H9 (cell line): ENCODE measurements at regions not wholly inside any gene's neighbourhood (a gene's known extent, or its start where the extent isn't known, plus 50 kb on each side); places are given as distances from the start of the nearest gene placed in this dataset.

Source experiments
- DNase-seq: peaks from one replicate; pipeline ENCODE4 v3.0.0-alpha.2; 2017
- H2AFZ ChIP-seq: one replicate; pipeline ENCODE4 v1.6.1; 2013; ENCODE audit warnings: mild to moderate bottlenecking, low read length, control low read depth, moderate library complexity
- H2AK5ac ChIP-seq: 2 replicates; pipeline ENCODE4 v1.6.1; 2013; ENCODE audit warnings: low read length, control low read depth, mixed read lengths; ENCODE audit not compliant: insufficient read length
- H2BK120ac ChIP-seq: one replicate; pipeline ENCODE4 v1.6.1; 2013; ENCODE audit warnings: low read depth, mild to moderate bottlenecking, low read length, control low read depth, inconsistent platforms; ENCODE audit not compliant: poor library complexity, severe bottlenecking
- H2BK12ac ChIP-seq: 2 replicates; pipeline ENCODE4 v1.6.1; 2013; ENCODE audit warnings: low read length, control low read depth, mixed read lengths, low read depth; ENCODE audit not compliant: insufficient read length
- H2BK15ac ChIP-seq: 2 replicates; pipeline ENCODE4 v1.6.1; 2013; ENCODE audit warnings: low read depth, low read length, control low read depth
- H2BK20ac ChIP-seq: one replicate; pipeline ENCODE4 v1.6.1; 2013; ENCODE audit warnings: low read depth, mild to moderate bottlenecking, low read length, control low read depth, inconsistent platforms; ENCODE audit not compliant: poor library complexity, severe bottlenecking
- H2BK5ac ChIP-seq: 2 replicates; pipeline ENCODE4 v1.6.1; 2013; ENCODE audit warnings: low read length, control low read depth, mixed read lengths; ENCODE audit not compliant: insufficient read length
- H3K14ac ChIP-seq: 2 replicates; pipeline ENCODE4 v1.6.1; 2013; ENCODE audit warnings: low read length, control low read depth; ENCODE audit not compliant: insufficient read depth
- H3K18ac ChIP-seq: 2 replicates; pipeline ENCODE4 v1.6.1; 2013; ENCODE audit warnings: low read depth, mild to moderate bottlenecking, mixed read lengths, low read length, control low read depth; ENCODE audit not compliant: insufficient read length
- H3K23ac ChIP-seq: 2 replicates; pipeline ENCODE4 v1.6.1; 2013; ENCODE audit warnings: low read length, control low read depth, mixed read lengths, low read depth; ENCODE audit not compliant: insufficient read length
- H3K23me2 ChIP-seq: 2 replicates; pipeline ENCODE4 v1.6.1; 2013; ENCODE audit warnings: low read depth, mild to moderate bottlenecking, mixed read lengths, low read length, control low read depth; ENCODE audit not compliant: insufficient read length, poor library complexity, severe bottlenecking
- H3K27ac ChIP-seq: 2 replicates; pipeline ENCODE4 v1.5.1; 2013; ENCODE audit warnings: low read length, control low read depth, mixed read lengths, low read depth; ENCODE audit not compliant: insufficient read length
- H3K27me3 ChIP-seq: 2 replicates; pipeline ENCODE4 v1.6.1; 2013; ENCODE audit warnings: low read length, control low read depth, inconsistent platforms; ENCODE audit not compliant: insufficient read depth
- H3K4ac ChIP-seq: 2 replicates; pipeline ENCODE4 v1.6.1; 2013; ENCODE audit warnings: low read depth, mild to moderate bottlenecking, control low read depth, inconsistent platforms, low read length, moderate library complexity
- H3K4me1 ChIP-seq: 2 replicates; pipeline ENCODE4 v1.6.1; 2013; ENCODE audit warnings: low read length, control low read depth, inconsistent platforms; ENCODE audit not compliant: insufficient read depth
- H3K4me2 ChIP-seq: 2 replicates; pipeline ENCODE4 v1.6.1; 2013; ENCODE audit warnings: low read length, control low read depth, mixed read lengths; ENCODE audit not compliant: insufficient read length, insufficient read depth
- H3K56ac ChIP-seq: 2 replicates; pipeline ENCODE4 v1.6.1; 2013; ENCODE audit warnings: low read depth, mild to moderate bottlenecking, mixed read lengths, low read length, control low read depth; ENCODE audit not compliant: insufficient read length
- H3K79me1 ChIP-seq: 2 replicates; pipeline ENCODE4 v1.6.1; 2013; ENCODE audit warnings: low read depth, mild to moderate bottlenecking, moderate library complexity, low read length, control low read depth, inconsistent platforms; ENCODE audit not compliant: insufficient read depth, poor library complexity, severe bottlenecking
- H3K79me2 ChIP-seq: 2 replicates; pipeline ENCODE4 v1.6.1; 2013; ENCODE audit warnings: low read length, control low read depth, inconsistent platforms; ENCODE audit not compliant: insufficient read depth
- H3K9ac ChIP-seq: 2 replicates; pipeline ENCODE4 v1.6.1; 2013; ENCODE audit warnings: low read length, control low read depth, mixed read lengths; ENCODE audit not compliant: insufficient read length; ENCODE audit errors: extremely low read depth
- H3K9me3 ChIP-seq: one replicate; pipeline ENCODE4 v1.6.1; 2013; ENCODE audit warnings: low read depth, low read length, inconsistent platforms; ENCODE audit not compliant: control insufficient read depth
- H3T11ph ChIP-seq: one replicate; pipeline ENCODE4 v1.6.1; 2013; ENCODE audit warnings: mild to moderate bottlenecking, low read length, control low read depth, inconsistent platforms
- H4K20me1 ChIP-seq: one replicate; pipeline ENCODE4 v1.6.1; 2013; ENCODE audit not compliant: control insufficient read depth, insufficient read length, insufficient read depth
- H4K5ac ChIP-seq: 2 replicates; pipeline ENCODE4 v1.6.1; 2013; ENCODE audit warnings: low read depth, mild to moderate bottlenecking, mixed read lengths, low read length, control low read depth; ENCODE audit not compliant: insufficient read length
- H4K8ac ChIP-seq: replicated peaks from 2 replicates; pipeline ENCODE4 v1.6.1; 2013; ENCODE audit warnings: low read length, control low read depth, mixed read lengths, low read depth; ENCODE audit not compliant: insufficient read length
- H4K91ac ChIP-seq: 2 replicates; pipeline ENCODE4 v1.6.1; 2013; ENCODE audit warnings: low read depth, mild to moderate bottlenecking, moderate library complexity, mixed read lengths, low read length, control low read depth; ENCODE audit not compliant: insufficient read length
- H3K27ac Mint-ChIP-seq, 3 experiments: 2 replicates in 2 of 3; 3 replicates in 1 of 3; pipeline ENCODE4 v1.8.0; 2020 to 2021; ENCODE audit warnings: mixed read lengths in 3 of 3, mild to moderate bottlenecking in 1 of 3, moderate library complexity in 1 of 3
- H3K27me3 Mint-ChIP-seq: 2 replicates; pipeline ENCODE4 v1.8.0; 2021; ENCODE audit warnings: low read depth, mild to moderate bottlenecking, moderate library complexity, mixed read lengths
- H3K36me3 Mint-ChIP-seq, 3 experiments: 2 replicates in 2 of 3; 3 replicates in 1 of 3; pipeline ENCODE4 v1.8.0; 2020 to 2021; ENCODE audit warnings: low read depth in 3 of 3, mixed read lengths in 3 of 3; ENCODE audit not compliant: insufficient read depth in 1 of 3
- H3K4me1 Mint-ChIP-seq, 2 experiments: 2 replicates each; pipeline ENCODE4 v1.8.0; 2020; ENCODE audit warnings: mixed read lengths in 2 of 2
- H3K4me3 Mint-ChIP-seq, 2 experiments: 2 replicates in 1 of 2; 3 replicates in 1 of 2; pipeline ENCODE4 v1.8.0; 2020 to 2021; ENCODE audit warnings: mild to moderate bottlenecking in 2 of 2, mixed read lengths in 2 of 2, moderate library complexity in 1 of 2
- H3K9me3 Mint-ChIP-seq, 2 experiments: 2 replicates in 1 of 2; 3 replicates in 1 of 2; pipeline ENCODE4 v1.8.0; 2020; ENCODE audit warnings: mild to moderate bottlenecking in 2 of 2, mixed read lengths in 2 of 2, moderate library complexity in 1 of 2
- CTCF ChIP-seq: fragments of 200-600 bp; sonication (generic); conservative IDR thresholded peaks from 3 replicates; pipeline ENCODE4 v1.8.0; 2021; ENCODE audit warnings: antibody characterized with exemption, mild to moderate bottlenecking
- WGBS: extraction: QIAGEN DNeasy Blood & Tissue Kit; methylation state at CpG from one replicate; pipeline ENCODE4 v1.1.7; 2013; ENCODE audit warnings: missing lambda C conversion rate, low lambda C conversion rate, mixed read lengths; ENCODE audit not compliant: insufficient read length; ENCODE audit errors: extremely low coverage; 5-methylcytosine and 5-hydroxymethylcytosine counted together

GRCh38 chr20:9968015-9968414 is 66.8 kb upstream of the ANKEF1 start:
- Histone ChIP-seq H3K23ac (no peak overlapping the region), H3T11ph (no peak overlapping the region), H4K20me1 (no peaks in the 10 kb centered on the region), H2BK120ac (no peak overlapping the region), H2AFZ (no peak overlapping the region), H3K23me2 (no peaks in the 10 kb centered on the region), H3K4me2 (no peak overlapping the region), H3K18ac (no peak overlapping the region), H2BK15ac (no peak overlapping the region), H3K79me1 (no peaks in the 10 kb centered on the region), H2BK20ac (no peak overlapping the region), H3K14ac (no peak overlapping the region), H3K4me1 (no peaks in the 10 kb centered on the region), H2BK5ac (no peak overlapping the region), H4K8ac (no peak overlapping the region), H3K27ac (no peak overlapping the region), H4K5ac (no peak overlapping the region), H3K9ac (no peak overlapping the region), H2BK12ac (no peak overlapping the region), H3K9me3 (no peaks in the 10 kb centered on the region), H3K56ac (no peak overlapping the region), H3K79me2 (no peaks in the 10 kb centered on the region), H3K27me3 (no peaks in the 10 kb centered on the region), H4K91ac (no peak overlapping the region), H3K4ac (no peak overlapping the region), H2AK5ac (no peak overlapping the region)
- TF ChIP-seq CTCF, result no peak
- peaks cover 0 to 4% (median 2%) of the 10 kb centered on the region in 3 experiments; a peak in 3 of 7 replicates for H3K36me3 Mint-ChIP-seq
- H3K27ac Mint-ChIP-seq, result no peak overlapping the region
- no CpG with 5 or more reads among the region's 1 CpG for WGBS
- peaks cover 2 to 3% of the 10 kb centered on the region in 2 experiments; a peak in 3 of 5 replicates for H3K9me3 Mint-ChIP-seq
- peaks cover 6 to 12% of the 10 kb centered on the region in 2 experiments for H3K4me1 Mint-ChIP-seq
- H3K4me3 Mint-ChIP-seq, result no peak overlapping the region
- DNase-seq, result no peak
- no peaks in the 10 kb centered on the region for H3K27me3 Mint-ChIP-seq
